ENCODE measurements at regions not wholly inside any gene's neighbourhood (a gene's known extent, or its start where the extent isn't known, plus 50 kb on each side); places are given as distances from the start of the nearest gene placed in this dataset.

GRCh38 chr1:56406821-56407220 lies 172.5 kb downstream of the PLPP3 start:
- TF ChIP-seq EZH2phosphoT487 (IDR thresholded peaks at IDR 0.05; ENCODE audit: insufficient read depth, low read depth) (no peak), EZH2 (IDR thresholded peaks at IDR 0.05; ENCODE audit: insufficient read depth, poor library complexity, severe bottlenecking) (no peak)
